K562 (cell line): ENCODE measurements at regions not wholly inside any gene's neighbourhood (a gene's known extent, or its start where the extent isn't known, plus 50 kb on each side); places are given as distances from the start of the nearest gene placed in this dataset.
A peak's percentile ranks its signal among the peaks of the same experiment; 100 is the strongest.

Experiments used
- ATF1 ChIP-seq, 2 experiments: fragments of 450-650 bp in 1 of 2; IDR thresholded peaks; 2 replicates each; pipeline ENCODE4 v1.6.1; 2016; ENCODE audit warnings: missing compliant biosample characterization in 1 of 2, missing genetic modification characterization in 1 of 2
- CREM ChIP-seq: IDR thresholded peaks from 2 replicates; pipeline ENCODE4 v1.6.1; 2014; ENCODE audit warnings: antibody characterized with exemption, low read depth
- CSDE1 ChIP-seq, 2 experiments: fragments of 450-650 bp; IDR thresholded peaks; 2 replicates each; pipeline ENCODE4 v1.6.1; 2016; ENCODE audit warnings: mild to moderate bottlenecking in 1 of 2
- DEAF1 ChIP-seq: fragments of 450-650 bp; formaldehyde crosslinking; IDR thresholded peaks from 2 replicates; pipeline ENCODE4 v1.4.0; 2020; ENCODE audit warnings: mild to moderate bottlenecking, moderate library complexity
- RAD21 ChIP-seq, 2 experiments: fragments of 250-450 bp in 1 of 2; fragments of 450-650 bp in 1 of 2; sonication (Bioruptor Pico) in 1 of 2; formaldehyde crosslinking in 1 of 2; IDR thresholded peaks in 1 of 2; conservative IDR thresholded peaks in 1 of 2; 2 replicates each; pipeline versions ENCODE4 v1.4.0 to v1.8.0; 2020 to 2022; ENCODE audit warnings: mild to moderate bottlenecking in 2 of 2, moderate library complexity in 1 of 2
- ZNF133 ChIP-seq: fragments of 250-450 bp; sonication (Bioruptor Pico); IDR thresholded peaks from 2 replicates; pipeline ENCODE4 v1.4.0; 2020; ENCODE audit warnings: mild to moderate bottlenecking
- TF ChIP-seq, protein P1 (sequence below): IDR thresholded peaks from 3 replicates; pipeline ENCODE4 v1.6.1; 2011; ENCODE audit warnings: borderline replicate concordance, mild to moderate bottlenecking, moderate library complexity; ENCODE audit not compliant: insufficient read length; ENCODE audit errors: extremely low read depth
- TF ChIP-seq, protein P2 (sequence below), 3 experiments: IDR thresholded peaks in 2 of 3; conservative IDR thresholded peaks in 1 of 3; 2 replicates each; pipeline ENCODE4 v1.5.1; 2011 to 2012; ENCODE audit warnings: low read length in 3 of 3, mild to moderate bottlenecking in 3 of 3, control low read depth in 2 of 3, improper control_type of control experiment in 1 of 3, inconsistent platforms in 1 of 3, low read depth in 1 of 3, mixed read lengths in 1 of 3, moderate library complexity in 1 of 3; ENCODE audit not compliant: insufficient read depth in 2 of 3
- TF ChIP-seq, protein P3 (sequence below): fragments of 150-350 bp; IDR thresholded peaks from 2 replicates; pipeline ENCODE4 v1.6.1; 2014; ENCODE audit warnings: low read depth, mild to moderate bottlenecking, low read length, borderline replicate concordance

GRCh38 chr14:22314183-22314820, 274.7 kb downstream of the DAD1 start (continued):
- TF ChIP-seq, protein P1, sequence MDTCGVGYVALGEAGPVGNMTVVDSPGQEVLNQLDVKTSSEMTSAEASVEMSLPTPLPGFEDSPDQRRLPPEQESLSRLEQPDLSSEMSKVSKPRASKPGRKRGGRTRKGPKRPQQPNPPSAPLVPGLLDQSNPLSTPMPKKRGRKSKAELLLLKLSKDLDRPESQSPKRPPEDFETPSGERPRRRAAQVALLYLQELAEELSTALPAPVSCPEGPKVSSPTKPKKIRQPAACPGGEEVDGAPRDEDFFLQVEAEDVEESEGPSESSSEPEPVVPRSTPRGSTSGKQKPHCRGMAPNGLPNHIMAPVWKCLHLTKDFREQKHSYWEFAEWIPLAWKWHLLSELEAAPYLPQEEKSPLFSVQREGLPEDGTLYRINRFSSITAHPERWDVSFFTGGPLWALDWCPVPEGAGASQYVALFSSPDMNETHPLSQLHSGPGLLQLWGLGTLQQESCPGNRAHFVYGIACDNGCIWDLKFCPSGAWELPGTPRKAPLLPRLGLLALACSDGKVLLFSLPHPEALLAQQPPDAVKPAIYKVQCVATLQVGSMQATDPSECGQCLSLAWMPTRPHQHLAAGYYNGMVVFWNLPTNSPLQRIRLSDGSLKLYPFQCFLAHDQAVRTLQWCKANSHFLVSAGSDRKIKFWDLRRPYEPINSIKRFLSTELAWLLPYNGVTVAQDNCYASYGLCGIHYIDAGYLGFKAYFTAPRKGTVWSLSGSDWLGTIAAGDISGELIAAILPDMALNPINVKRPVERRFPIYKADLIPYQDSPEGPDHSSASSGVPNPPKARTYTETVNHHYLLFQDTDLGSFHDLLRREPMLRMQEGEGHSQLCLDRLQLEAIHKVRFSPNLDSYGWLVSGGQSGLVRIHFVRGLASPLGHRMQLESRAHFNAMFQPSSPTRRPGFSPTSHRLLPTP: no peak
- TF ChIP-seq, protein P2, sequence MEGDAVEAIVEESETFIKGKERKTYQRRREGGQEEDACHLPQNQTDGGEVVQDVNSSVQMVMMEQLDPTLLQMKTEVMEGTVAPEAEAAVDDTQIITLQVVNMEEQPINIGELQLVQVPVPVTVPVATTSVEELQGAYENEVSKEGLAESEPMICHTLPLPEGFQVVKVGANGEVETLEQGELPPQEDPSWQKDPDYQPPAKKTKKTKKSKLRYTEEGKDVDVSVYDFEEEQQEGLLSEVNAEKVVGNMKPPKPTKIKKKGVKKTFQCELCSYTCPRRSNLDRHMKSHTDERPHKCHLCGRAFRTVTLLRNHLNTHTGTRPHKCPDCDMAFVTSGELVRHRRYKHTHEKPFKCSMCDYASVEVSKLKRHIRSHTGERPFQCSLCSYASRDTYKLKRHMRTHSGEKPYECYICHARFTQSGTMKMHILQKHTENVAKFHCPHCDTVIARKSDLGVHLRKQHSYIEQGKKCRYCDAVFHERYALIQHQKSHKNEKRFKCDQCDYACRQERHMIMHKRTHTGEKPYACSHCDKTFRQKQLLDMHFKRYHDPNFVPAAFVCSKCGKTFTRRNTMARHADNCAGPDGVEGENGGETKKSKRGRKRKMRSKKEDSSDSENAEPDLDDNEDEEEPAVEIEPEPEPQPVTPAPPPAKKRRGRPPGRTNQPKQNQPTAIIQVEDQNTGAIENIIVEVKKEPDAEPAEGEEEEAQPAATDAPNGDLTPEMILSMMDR (IDR thresholded peaks at IDR 0.05 in 2 of 3, conservative IDR thresholded peaks at IDR 0.05 in 1 of 3; ENCODE audit: insufficient read depth in 2 of 3, low read depth in 1 of 3, low read length in 3 of 3): peak; percentile 58 to 66 (median 59)
- TF ChIP-seq ATF1 (CRISPR knock-in tag; IDR thresholded peaks at IDR 0.05): no peak
- 0 out of 2 replicates have a peak, but pooled peaks have one; percentile 40 for TF ChIP-seq ATF1 (tag; IDR thresholded peaks at IDR 0.05)
- TF ChIP-seq, protein P3, sequence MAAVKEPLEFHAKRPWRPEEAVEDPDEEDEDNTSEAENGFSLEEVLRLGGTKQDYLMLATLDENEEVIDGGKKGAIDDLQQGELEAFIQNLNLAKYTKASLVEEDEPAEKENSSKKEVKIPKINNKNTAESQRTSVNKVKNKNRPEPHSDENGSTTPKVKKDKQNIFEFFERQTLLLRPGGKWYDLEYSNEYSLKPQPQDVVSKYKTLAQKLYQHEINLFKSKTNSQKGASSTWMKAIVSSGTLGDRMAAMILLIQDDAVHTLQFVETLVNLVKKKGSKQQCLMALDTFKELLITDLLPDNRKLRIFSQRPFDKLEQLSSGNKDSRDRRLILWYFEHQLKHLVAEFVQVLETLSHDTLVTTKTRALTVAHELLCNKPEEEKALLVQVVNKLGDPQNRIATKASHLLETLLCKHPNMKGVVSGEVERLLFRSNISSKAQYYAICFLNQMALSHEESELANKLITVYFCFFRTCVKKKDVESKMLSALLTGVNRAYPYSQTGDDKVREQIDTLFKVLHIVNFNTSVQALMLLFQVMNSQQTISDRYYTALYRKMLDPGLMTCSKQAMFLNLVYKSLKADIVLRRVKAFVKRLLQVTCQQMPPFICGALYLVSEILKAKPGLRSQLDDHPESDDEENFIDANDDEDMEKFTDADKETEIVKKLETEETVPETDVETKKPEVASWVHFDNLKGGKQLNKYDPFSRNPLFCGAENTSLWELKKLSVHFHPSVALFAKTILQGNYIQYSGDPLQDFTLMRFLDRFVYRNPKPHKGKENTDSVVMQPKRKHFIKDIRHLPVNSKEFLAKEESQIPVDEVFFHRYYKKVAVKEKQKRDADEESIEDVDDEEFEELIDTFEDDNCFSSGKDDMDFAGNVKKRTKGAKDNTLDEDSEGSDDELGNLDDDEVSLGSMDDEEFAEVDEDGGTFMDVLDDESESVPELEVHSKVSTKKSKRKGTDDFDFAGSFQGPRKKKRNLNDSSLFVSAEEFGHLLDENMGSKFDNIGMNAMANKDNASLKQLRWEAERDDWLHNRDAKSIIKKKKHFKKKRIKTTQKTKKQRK: no peak
- TF ChIP-seq RAD21 (CRISPR knock-in tag; conservative IDR thresholded peaks at IDR 0.05 in 1 of 2, IDR thresholded peaks at IDR 0.05 in 1 of 2): peak; percentile 54 to 66
- peak; percentile 36 for TF ChIP-seq DEAF1
- peak; percentile 74 for TF ChIP-seq CREM
- TF ChIP-seq CSDE1 (IDR thresholded peaks at IDR 0.05): no peak
- no peak for TF ChIP-seq ZNF133
